HCT116 (cell line): ENCODE measurements at regions not wholly inside any gene's neighbourhood (a gene's known extent, or its start where the extent isn't known, plus 50 kb on each side); places are given as distances from the start of the nearest gene placed in this dataset.

ENCODE experiments used
- ATAC-seq: fragments of 200-7000 bp; cut with Tn5 transposase; 2 replicates; pipeline ENCODE4 v1.9.1; 2020; ENCODE audit warnings: mild to moderate bottlenecking, moderate library complexity
- BruUV-seq: library from RNA; stranded (reverse); fragments of 400-500 nt; replicated peaks from 2 replicates; lab custom pipeline; 2021; lab: Mats Ljungman, UMichigan
- CTCF ChIA-PET: fragments of 300-600 bp; sonication (Branson Sonifier 250); formaldehyde crosslinking; loops from one replicate; lab custom pipeline; 2021; ENCODE audit warnings: antibody characterized with exemption; lab: Charles Lee
- POLR2A ChIA-PET: fragments of 300-600, 350-600 bp; sonication (Branson Sonifier 250); formaldehyde crosslinking; loops from one replicate; lab custom pipeline; 2021; ENCODE audit warnings: antibody characterized with exemption; lab: Charles Lee
- RAD21 ChIA-PET, 2 experiments: fragments of 300-600 bp; sonication (Branson Sonifier 250); formaldehyde crosslinking; loops; one replicate each; lab custom pipeline; 2023; ENCODE audit warnings: low total read pairs in 2 of 2; ENCODE audit not compliant: uncharacterized antibody in 2 of 2, unreplicated experiment in 2 of 2, low non-redundant PET in 1 of 2; lab: Charles Lee
- DNase-seq: peaks from one replicate; pipeline ENCODE4 v3.0.0-alpha.2; 2010; ENCODE audit warnings: low read depth, low spot score
- H2AFZ ChIP-seq: fragments of 200-600 bp; shearing (Covaris generic), sonication (generic); 2 replicates; pipeline ENCODE4 v1.6.1; 2017; ENCODE audit warnings: low read depth, mixed run types, mixed read lengths, antibody characterized with exemption, low read length; ENCODE audit not compliant: poor library complexity, severe bottlenecking
- H3K27ac ChIP-seq: 2 replicates; pipeline ENCODE4 v1.5.1; 2012; ENCODE audit warnings: low read depth, low read length
- H3K27me3 ChIP-seq: fragments of 200-600 bp; sonication (generic); 2 replicates; pipeline ENCODE4 v1.6.1; 2016; ENCODE audit warnings: mixed run types, low read length, mixed read lengths; ENCODE audit not compliant: insufficient read depth
- H3K36me3 ChIP-seq, 2 experiments: fragments of 200-500 bp in 1 of 2; fragments of 200-600 bp in 1 of 2; sonication (Bioruptor generic) in 1 of 2; sonication (generic) in 1 of 2; 2 replicates each; pipeline versions ENCODE4 v1.5.1 to v1.6.1; 2014 to 2016; ENCODE audit warnings: low read length in 2 of 2, inconsistent platforms in 1 of 2, mixed read lengths in 1 of 2, mixed run types in 1 of 2; ENCODE audit not compliant: insufficient read depth in 2 of 2, control insufficient read depth in 1 of 2
- H3K4me1 ChIP-seq, 2 experiments: fragments of 200-600 bp in 1 of 2; sonication (generic) in 1 of 2; 2 replicates each; pipeline versions ENCODE4 v1.5.1 to v1.6.1; 2012 to 2017; ENCODE audit warnings: low read length in 2 of 2, inconsistent platforms in 1 of 2, mild to moderate bottlenecking in 1 of 2, mixed read lengths in 1 of 2, mixed run types in 1 of 2, moderate library complexity in 1 of 2; ENCODE audit not compliant: insufficient read depth in 2 of 2, control insufficient read depth in 1 of 2
- H3K4me2 ChIP-seq: fragments of 200-600 bp; sonication (generic); 2 replicates; pipeline ENCODE4 v1.6.1; 2017; ENCODE audit warnings: mixed run types, low read length, mixed read lengths
- H3K4me3 ChIP-seq, 2 experiments: fragments of 200-600 bp in 1 of 2; sonication (generic) in 1 of 2; replicated peaks in 1 of 2; 2 replicates each; pipeline ENCODE4 v1.5.1; 2011 to 2016; ENCODE audit warnings: low read length in 2 of 2, control low read depth in 1 of 2, low read depth in 1 of 2, mild to moderate bottlenecking in 1 of 2, mixed read lengths in 1 of 2, mixed run types in 1 of 2
- H3K79me2 ChIP-seq: fragments of 200-600 bp; sonication (generic); 2 replicates; pipeline ENCODE4 v1.6.1; 2017; ENCODE audit warnings: mild to moderate bottlenecking, mixed run types, low read length, moderate library complexity, mixed read lengths; ENCODE audit not compliant: insufficient read depth
- H3K9ac ChIP-seq: fragments of 200-600 bp; sonication (generic); 2 replicates; pipeline ENCODE4 v1.6.1; 2016; ENCODE audit warnings: low read length, mixed read lengths
- H3K9me2 ChIP-seq: fragments of 200-600 bp; sonication (generic), shearing (Covaris generic); 2 replicates; pipeline ENCODE4 v1.6.1; 2017; ENCODE audit warnings: mixed run types, mild to moderate bottlenecking, moderate library complexity; ENCODE audit not compliant: insufficient read depth
- H3K9me3 ChIP-seq, 2 experiments: fragments of 200-500 bp in 1 of 2; fragments of 200-600 bp in 1 of 2; sonication (Bioruptor generic) in 1 of 2; sonication (generic) in 1 of 2; 2 replicates each; pipeline ENCODE4 v1.6.1; 2014 to 2017; ENCODE audit warnings: low read length in 2 of 2, mixed read lengths in 2 of 2, inconsistent platforms in 1 of 2, low read depth in 1 of 2, mild to moderate bottlenecking in 1 of 2, mixed run types in 1 of 2, moderate library complexity in 1 of 2; ENCODE audit not compliant: control insufficient read depth in 1 of 2, insufficient read depth in 1 of 2
- H4K20me1 ChIP-seq: fragments of 200-600 bp; sonication (generic), shearing (Covaris generic); 2 replicates; pipeline ENCODE4 v1.6.1; 2017; ENCODE audit warnings: mixed run types, mild to moderate bottlenecking, moderate library complexity; ENCODE audit not compliant: insufficient read depth
- CBX3 ChIP-seq: IDR thresholded peaks from 2 replicates; pipeline ENCODE4 v1.6.1; 2012; ENCODE audit warnings: low read depth
- CEBPB ChIP-seq: IDR thresholded peaks from 2 replicates; pipeline ENCODE4 v1.6.1; 2012; ENCODE audit warnings: low read depth
- ELF1 ChIP-seq: IDR thresholded peaks from 2 replicates; pipeline ENCODE4 v1.6.1; 2012; ENCODE audit warnings: low read depth, borderline replicate concordance
- EZH2phosphoT487 ChIP-seq: fragments of 200-600 bp; IDR thresholded peaks from 2 replicates; pipeline ENCODE4 v1.6.1; 2018; ENCODE audit warnings: antibody characterized with exemption, borderline replicate concordance
- JUND ChIP-seq: IDR thresholded peaks from 2 replicates; pipeline ENCODE4 v1.6.1; 2012
- POLR2AphosphoS5 ChIP-seq: IDR thresholded peaks from 2 replicates; pipeline ENCODE4 v1.6.1; 2011; ENCODE audit warnings: mild to moderate bottlenecking, low read depth, low read length, moderate library complexity
- RAD21 ChIP-seq: IDR thresholded peaks from 2 replicates; pipeline ENCODE4 v1.6.1; 2012; ENCODE audit warnings: low read depth, mild to moderate bottlenecking
- SP1 ChIP-seq: IDR thresholded peaks from 2 replicates; pipeline ENCODE4 v1.6.1; 2012; ENCODE audit warnings: low read depth
- SRF ChIP-seq: IDR thresholded peaks from 2 replicates; pipeline ENCODE4 v1.6.1; 2012; ENCODE audit warnings: low read depth
- ZNF274 ChIP-seq: fragments of 200-500 bp; sonication (Bioruptor generic); IDR thresholded peaks from 2 replicates; pipeline ENCODE4 v1.6.1; 2014; ENCODE audit warnings: mild to moderate bottlenecking, low read depth, low read length, inconsistent platforms
- intact Hi-C: fragments of 100-400 bp; cut with micrococcal nuclease; formaldehyde crosslinking; loops from 2 replicates; pipeline ENCODE4 v1.10.0; 2022
- TF ChIP-seq, protein P1 (sequence below): IDR thresholded peaks from 2 replicates; pipeline ENCODE4 v1.6.1; 2012
- TF ChIP-seq, protein P2 (sequence below): IDR thresholded peaks from 2 replicates; pipeline ENCODE4 v1.6.1; 2012
- TF ChIP-seq, protein P3 (sequence below): IDR thresholded peaks from 2 replicates; pipeline ENCODE4 v1.6.1; 2012; ENCODE audit warnings: low read depth

DNA sequence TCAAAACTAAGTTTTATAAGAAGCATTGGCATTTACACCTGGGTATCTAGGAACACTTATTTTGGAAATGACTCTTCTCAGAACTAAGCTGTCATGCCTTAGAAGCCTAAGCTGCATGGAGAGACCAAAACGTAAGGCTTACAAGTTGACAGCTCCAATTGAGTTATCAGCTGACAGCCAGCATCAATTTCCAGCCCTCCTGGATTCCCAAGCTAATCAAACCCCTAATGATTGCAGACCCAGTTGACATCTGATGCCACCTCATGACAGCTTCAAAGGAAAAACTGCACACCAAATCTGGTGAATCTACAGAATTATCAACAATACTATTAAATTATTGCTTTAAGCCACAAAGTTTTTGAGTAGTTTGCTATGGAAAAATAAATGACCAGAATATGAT lies 187.6 kb upstream of the PRMT6 start (continued):
- TF ChIP-seq CEBPB (no peak), CBX3 (no peak), POLR2AphosphoS5 (no peak), JUND (no peak), SP1 (no peak), EZH2phosphoT487 (no peak)
- TF ChIP-seq, protein P1, sequence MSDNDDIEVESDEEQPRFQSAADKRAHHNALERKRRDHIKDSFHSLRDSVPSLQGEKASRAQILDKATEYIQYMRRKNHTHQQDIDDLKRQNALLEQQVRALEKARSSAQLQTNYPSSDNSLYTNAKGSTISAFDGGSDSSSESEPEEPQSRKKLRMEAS, result no peak

DNA sequence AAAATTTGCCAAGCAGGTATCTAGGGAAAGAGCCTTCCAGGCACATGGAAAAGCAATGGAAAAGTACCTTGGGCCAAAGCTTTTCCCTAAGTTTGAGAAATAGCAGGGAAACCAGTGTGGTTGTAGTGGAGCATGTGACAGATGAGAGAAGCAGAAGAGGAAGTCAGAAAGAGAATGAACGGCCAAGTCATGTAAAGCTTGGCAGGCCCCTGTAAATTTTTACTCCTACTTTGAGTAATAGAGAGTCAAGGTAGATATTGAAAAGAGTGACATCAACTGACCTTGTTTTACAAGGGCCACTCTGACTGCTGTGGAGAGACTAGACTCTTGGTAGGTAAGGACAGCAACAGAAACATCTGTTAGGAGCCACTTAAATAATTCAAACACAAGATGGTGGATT lies 180.9 kb upstream of the PRMT6 start:
- no peak overlapping the region for H3K27ac ChIP-seq
- DNase-seq, result no peak
- POLR2A ChIA-PET, result no interaction called here
- intact Hi-C loops, result no loop called here
- no TSS peak for BruUV-seq
- H3K4me1 ChIP-seq, result no peaks in the 10 kb centered on the region
- TF ChIP-seq, protein P2, sequence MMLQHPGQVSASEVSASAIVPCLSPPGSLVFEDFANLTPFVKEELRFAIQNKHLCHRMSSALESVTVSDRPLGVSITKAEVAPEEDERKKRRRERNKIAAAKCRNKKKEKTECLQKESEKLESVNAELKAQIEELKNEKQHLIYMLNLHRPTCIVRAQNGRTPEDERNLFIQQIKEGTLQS, result no peak
- TF ChIP-seq SRF, result no peak
- no peak for TF ChIP-seq EZH2phosphoT487
- no peak for TF ChIP-seq CEBPB
- no peak for TF ChIP-seq ZNF274
- TF ChIP-seq RAD21, result no peak
- TF ChIP-seq, protein P3, sequence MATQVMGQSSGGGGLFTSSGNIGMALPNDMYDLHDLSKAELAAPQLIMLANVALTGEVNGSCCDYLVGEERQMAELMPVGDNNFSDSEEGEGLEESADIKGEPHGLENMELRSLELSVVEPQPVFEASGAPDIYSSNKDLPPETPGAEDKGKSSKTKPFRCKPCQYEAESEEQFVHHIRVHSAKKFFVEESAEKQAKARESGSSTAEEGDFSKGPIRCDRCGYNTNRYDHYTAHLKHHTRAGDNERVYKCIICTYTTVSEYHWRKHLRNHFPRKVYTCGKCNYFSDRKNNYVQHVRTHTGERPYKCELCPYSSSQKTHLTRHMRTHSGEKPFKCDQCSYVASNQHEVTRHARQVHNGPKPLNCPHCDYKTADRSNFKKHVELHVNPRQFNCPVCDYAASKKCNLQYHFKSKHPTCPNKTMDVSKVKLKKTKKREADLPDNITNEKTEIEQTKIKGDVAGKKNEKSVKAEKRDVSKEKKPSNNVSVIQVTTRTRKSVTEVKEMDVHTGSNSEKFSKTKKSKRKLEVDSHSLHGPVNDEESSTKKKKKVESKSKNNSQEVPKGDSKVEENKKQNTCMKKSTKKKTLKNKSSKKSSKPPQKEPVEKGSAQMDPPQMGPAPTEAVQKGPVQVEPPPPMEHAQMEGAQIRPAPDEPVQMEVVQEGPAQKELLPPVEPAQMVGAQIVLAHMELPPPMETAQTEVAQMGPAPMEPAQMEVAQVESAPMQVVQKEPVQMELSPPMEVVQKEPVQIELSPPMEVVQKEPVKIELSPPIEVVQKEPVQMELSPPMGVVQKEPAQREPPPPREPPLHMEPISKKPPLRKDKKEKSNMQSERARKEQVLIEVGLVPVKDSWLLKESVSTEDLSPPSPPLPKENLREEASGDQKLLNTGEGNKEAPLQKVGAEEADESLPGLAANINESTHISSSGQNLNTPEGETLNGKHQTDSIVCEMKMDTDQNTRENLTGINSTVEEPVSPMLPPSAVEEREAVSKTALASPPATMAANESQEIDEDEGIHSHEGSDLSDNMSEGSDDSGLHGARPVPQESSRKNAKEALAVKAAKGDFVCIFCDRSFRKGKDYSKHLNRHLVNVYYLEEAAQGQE, result no peak
- TF ChIP-seq ELF1, result no peak
- TF ChIP-seq, all 23 proteins: peak for 0
- H3K27me3 ChIP-seq, result no peaks in the 10 kb centered on the region
- no peaks in the 10 kb centered on the region for H3K36me3 ChIP-seq
- no peak overlapping the region for H3K4me2 ChIP-seq
- H3K4me3 ChIP-seq, result no peak overlapping the region
- CTCF ChIA-PET, result no interaction called here
- no peaks in the 10 kb centered on the region for H4K20me1 ChIP-seq
- no peaks in the 10 kb centered on the region for H3K9me2 ChIP-seq
- H3K9me3 ChIP-seq, result peaks cover 0 to 24% of the 10 kb centered on the region in 2 experiments; a peak in 2 of 4 replicates
- no peaks in the 10 kb centered on the region for H3K79me2 ChIP-seq
- ATAC-seq, result no peak
- RAD21 ChIA-PET, result no interaction called here
- H2AFZ ChIP-seq, result no peak overlapping the region
- no peak overlapping the region for H3K9ac ChIP-seq
